LNCAP (cell line): ENCODE measurements at regions not wholly inside any gene's neighbourhood (a gene's known extent, or its start where the extent isn't known, plus 50 kb on each side); places are given as distances from the start of the nearest gene placed in this dataset.

ENCODE experiments used
- TF ChIP-seq, protein P1 (sequence below): fragments of 450-650 bp; IDR thresholded peaks from 2 replicates; pipeline ENCODE4 v1.5.1; 2017; ENCODE audit warnings: mild to moderate bottlenecking

DNA sequence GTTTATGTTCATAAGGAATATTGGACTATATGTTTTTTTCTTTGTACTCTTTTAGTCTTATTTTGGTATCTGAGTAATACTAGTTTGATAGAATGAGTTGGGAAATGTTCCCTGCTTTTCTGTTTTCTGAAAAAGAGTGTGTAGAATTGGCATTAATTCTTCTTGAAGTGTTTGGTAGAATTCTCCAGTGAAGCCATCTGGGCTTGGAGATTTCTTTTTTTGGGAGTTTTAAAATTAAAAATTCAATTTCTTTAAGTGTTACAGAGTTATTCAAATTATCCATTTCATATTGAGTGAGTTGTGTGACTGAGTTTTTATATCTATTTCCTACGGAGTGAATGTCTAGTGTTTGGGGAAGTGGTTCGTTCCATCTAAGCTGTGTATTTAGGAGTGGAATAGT is 80.6 kb upstream of the HS6ST1 start:
- TF ChIP-seq, protein P1, sequence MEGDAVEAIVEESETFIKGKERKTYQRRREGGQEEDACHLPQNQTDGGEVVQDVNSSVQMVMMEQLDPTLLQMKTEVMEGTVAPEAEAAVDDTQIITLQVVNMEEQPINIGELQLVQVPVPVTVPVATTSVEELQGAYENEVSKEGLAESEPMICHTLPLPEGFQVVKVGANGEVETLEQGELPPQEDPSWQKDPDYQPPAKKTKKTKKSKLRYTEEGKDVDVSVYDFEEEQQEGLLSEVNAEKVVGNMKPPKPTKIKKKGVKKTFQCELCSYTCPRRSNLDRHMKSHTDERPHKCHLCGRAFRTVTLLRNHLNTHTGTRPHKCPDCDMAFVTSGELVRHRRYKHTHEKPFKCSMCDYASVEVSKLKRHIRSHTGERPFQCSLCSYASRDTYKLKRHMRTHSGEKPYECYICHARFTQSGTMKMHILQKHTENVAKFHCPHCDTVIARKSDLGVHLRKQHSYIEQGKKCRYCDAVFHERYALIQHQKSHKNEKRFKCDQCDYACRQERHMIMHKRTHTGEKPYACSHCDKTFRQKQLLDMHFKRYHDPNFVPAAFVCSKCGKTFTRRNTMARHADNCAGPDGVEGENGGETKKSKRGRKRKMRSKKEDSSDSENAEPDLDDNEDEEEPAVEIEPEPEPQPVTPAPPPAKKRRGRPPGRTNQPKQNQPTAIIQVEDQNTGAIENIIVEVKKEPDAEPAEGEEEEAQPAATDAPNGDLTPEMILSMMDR = no peak

DNA sequence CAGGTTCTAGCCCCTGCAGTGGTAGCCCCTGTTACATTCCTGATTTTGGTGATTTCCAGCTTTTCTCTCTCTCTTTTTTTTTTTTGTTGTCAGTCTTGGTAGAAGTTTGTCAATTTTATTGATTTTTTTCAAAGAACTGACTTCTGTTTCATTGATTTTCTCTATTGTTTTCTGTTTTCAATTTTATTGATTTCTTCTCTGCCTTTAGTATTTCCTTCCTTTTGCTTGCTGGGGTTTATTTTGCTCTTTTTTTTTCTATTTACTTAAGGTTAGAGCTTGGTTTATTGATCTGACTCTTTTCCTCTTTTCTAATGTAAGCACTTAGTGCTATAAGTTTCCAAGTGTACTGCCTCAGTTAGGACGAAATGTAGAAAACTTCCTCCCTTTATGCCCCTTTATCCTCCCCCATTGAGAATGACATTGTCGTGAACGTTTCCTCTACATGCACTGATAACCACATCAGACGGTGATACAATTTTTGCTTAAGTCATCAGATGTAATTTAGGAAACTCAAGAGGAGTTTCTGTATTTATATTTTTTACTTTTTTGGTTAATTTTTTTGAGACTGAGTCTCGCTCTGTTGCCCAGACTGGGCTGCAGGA is 81.1 kb upstream of the HS6ST1 start:
- TF ChIP-seq, protein P1 = no peak

DNA sequence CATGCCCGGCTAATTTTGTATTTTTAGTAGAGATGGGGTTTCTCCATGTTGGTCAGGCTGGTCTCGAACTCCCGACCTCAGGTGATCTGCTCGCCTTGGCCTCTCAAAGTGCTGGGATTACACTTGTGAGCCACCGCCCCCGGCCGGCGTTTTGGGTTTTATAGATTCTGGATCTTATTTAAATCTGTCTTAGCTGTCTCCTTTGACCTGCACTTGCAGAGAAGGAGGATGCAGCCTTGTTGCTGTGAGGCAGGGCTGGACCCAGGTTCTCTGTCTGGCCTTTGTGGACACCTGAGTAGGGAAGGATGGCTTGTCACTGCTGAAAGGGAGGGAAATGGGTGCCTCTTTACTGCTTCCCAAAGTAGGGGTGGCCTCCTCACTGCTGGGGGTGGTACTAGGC is 83.0 kb upstream of the HS6ST1 start:
- TF ChIP-seq, protein P1 = no peak

DNA sequence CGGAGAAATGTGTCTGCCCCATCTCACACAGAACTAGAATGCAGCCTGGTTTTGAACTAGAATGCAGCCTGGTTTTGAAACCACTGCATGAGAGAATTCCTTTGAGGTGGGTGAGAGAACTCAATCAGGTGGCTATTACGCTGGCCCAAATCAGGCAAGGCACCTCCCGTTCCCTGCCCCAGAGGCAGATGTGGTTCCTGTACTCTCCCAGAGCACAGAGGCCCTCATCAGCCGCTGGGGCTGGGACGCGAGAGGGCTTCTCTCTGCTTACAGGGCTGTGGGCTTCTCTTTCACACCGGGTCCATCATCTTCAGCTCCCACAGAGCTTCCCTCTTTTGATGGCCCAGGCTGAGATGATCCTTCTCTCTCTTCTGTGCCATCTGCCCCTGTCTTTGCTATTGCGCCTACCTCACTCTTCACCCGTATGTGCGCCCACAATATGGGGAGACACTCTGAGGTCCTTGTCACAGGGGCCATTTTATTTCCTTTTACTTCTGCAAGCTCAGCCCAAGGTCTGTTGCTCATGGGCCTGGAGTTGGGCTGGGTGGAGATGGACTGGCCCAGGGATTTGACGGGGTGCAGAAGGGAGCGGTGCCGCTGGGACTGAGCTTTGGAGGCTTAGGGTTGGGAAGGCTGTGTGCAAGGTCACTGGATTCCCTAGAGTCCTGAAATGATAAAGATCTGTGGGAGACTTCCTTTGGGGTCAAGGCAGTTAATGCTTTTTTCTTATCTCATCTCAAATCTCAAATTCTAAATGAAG is 84.4 kb upstream of the HS6ST1 start:
- TF ChIP-seq, protein P1 = no peak

DNA sequence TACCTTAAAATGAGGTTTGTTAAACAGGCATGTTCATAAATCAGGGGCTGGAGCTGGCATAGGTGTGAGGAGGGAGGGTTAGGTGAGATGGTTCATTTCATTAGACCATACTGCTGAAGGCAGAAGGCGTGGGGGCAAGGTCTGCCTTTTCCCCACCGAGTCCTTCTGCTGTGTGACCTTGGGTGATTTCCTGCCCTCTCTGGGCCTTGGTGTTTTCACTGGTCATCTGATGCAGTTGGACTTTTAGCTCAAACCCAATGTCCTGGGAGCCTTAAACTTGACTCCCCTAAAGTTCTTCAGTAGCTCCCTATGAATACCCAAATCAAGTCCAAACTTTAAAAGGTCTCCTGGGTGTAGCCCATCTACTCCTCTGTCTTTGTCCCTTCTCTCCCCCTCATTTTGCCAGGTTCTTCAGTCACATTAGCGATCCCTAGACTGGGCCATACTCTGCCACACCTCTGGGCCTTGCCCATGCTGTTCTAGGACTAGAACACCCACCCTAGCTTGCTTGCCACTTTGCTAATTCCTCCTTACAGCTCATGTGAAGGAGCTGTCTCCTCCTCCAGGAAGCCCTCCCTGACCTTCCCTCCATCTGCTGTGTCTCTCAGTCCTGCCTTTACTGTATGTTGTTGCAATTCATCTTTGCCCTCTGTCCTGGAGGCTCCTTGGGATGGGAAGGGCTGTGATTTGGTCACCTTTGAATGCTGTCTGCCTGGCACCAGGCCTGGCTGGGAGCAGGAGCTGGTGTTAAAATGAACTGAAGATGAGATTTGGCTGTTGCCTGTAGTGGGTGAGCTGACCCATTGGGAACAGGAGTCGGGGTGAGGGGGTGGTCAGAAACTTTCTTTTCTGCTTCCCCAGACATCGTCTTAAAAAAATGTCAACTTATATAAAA is 85.4 kb upstream of the HS6ST1 start:
- TF ChIP-seq, protein P1 = no peak

DNA sequence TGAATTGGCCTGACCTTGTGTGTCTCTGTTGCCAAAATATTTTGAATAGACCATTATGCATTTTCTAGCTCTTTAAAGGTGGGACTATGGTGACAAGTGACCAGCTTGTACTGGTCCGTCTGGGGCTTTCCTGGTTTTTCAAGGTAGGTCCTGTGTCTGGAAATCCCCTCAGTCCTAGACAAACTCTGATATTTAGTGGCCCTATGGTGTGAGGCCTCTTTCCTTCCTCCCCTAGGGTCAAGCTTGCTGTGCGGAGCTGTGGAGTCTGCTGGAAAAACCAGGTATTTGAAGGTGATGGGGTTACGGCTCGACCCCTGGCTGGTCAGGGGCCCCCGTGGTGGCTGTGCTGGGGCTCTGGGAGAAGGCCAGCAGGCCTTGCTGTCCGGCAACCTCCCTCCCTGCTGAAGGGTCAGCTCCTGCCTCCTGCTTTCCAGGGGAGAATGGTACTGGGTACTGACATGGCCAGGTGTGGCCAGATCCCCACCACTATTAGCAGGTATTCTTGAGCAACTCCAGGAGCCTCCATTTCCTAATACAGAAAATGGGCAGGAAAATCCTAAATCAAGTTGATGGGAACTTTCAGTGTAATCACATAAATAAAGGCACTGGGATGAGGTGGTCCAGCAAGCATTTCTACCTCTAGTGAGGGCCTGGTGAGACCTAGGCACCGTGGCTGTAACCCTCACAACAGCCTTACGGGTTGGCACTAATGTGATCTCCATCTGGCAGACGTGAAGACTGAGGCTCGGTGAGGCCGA is 86.2 kb upstream of the HS6ST1 start:
- TF ChIP-seq, protein P1 = no peak

DNA sequence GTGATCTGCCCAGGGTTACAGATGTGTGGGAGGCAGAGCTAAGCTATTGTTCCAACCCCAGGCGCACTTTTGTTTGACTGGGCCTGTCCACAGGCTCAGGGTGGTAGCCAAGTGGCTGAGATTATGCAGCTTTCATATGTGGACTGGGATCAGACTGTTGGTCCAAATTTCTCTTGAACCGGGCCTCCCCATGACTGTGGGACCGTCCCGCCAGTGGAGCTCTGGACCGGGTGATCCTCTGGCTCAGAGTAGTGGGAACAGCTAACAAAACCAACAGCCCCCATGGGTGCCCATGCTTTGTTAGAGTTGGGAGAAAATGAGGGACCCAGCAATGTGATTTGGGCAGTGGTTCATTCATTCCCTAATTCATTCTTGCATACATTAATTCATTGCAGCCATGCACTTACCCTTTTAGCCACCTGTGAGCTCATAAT is 86.8 kb upstream of the HS6ST1 start:
- TF ChIP-seq, protein P1 = no peak
